GM21576 (cell line): ENCODE measurements at regions not wholly inside any gene's neighbourhood (a gene's known extent, or its start where the extent isn't known, plus 50 kb on each side); places are given as distances from the start of the nearest gene placed in this dataset.

Source experiments
- ATAC-seq: cut with Tn5 transposase; IDR thresholded peaks from one replicate; pipeline ENCODE4 v1.9.1; 2021; ENCODE audit warnings: mild to moderate bottlenecking, moderate library complexity; ENCODE audit not compliant: unreplicated experiment

- no peak for ATAC-seq
Measured at GRCh38 chr1:184919892-184920291, 54.4 kb downstream of the NIBAN1 start.

GRCh38 chr1:184915463-184916090, 58.7 kb downstream of the NIBAN1 start:
- no peak for ATAC-seq

- no peak for ATAC-seq
Measured at GRCh38 chr1:184914149-184914548, 60.2 kb downstream of the NIBAN1 start.

GRCh38 chr1:184912392-184912791, 61.9 kb downstream of the NIBAN1 start:
- no peak for ATAC-seq

GRCh38 chr1:184911830-184912229, 62.5 kb downstream of the NIBAN1 start:
- no peak for ATAC-seq

GRCh38 chr1:184911103-184911745, 63.1 kb downstream of the NIBAN1 start:
- ATAC-seq: no peak

- no peak for ATAC-seq
Measured at GRCh38 chr1:184910691-184911091, 63.6 kb downstream of the NIBAN1 start.

GRCh38 chr1:184910005-184910404, 64.3 kb downstream of the NIBAN1 start:
- ATAC-seq: no peak

GRCh38 chr1:184909019-184909418, 65.3 kb downstream of the NIBAN1 start:
- no peak for ATAC-seq

- no peak for ATAC-seq
Measured at GRCh38 chr1:184908506-184908905, 65.8 kb downstream of the NIBAN1 start.

GRCh38 chr1:184907500-184907899, 66.8 kb downstream of the NIBAN1 start:
- no peak for ATAC-seq

GRCh38 chr1:184906761-184907160, 67.5 kb downstream of the NIBAN1 start:
- no peak for ATAC-seq

GRCh38 chr1:184905601-184906322, 68.5 kb downstream of the NIBAN1 start:
- ATAC-seq: no peak

- ATAC-seq: no peak
Measured at GRCh38 chr1:184903111-184903692, 71.1 kb downstream of the NIBAN1 start.

GRCh38 chr1:184900507-184900906, 73.8 kb downstream of the NIBAN1 start:
- no peak for ATAC-seq

GRCh38 chr1:184896000-184896399, 78.3 kb downstream of the NIBAN1 start:
- ATAC-seq: no peak

- no peak for ATAC-seq
Measured at GRCh38 chr1:184895086-184895485, 79.2 kb downstream of the NIBAN1 start.

- no peak for ATAC-seq
Measured at GRCh38 chr1:184893695-184894094, 80.6 kb downstream of the NIBAN1 start.

GRCh38 chr1:184892116-184892515, 82.2 kb downstream of the NIBAN1 start:
- ATAC-seq: peak; percentile 80

- no peak for ATAC-seq
Measured at GRCh38 chr1:184891440-184891839, 82.9 kb downstream of the NIBAN1 start.

- no peak for ATAC-seq
Measured at GRCh38 chr1:184890539-184890973, 83.8 kb downstream of the NIBAN1 start.

- ATAC-seq: no peak
Measured at GRCh38 chr1:184889902-184890301, 84.4 kb downstream of the NIBAN1 start.
